ENCODE measurements at regions not wholly inside any gene's neighbourhood (a gene's known extent, or its start where the extent isn't known, plus 50 kb on each side); places are given as distances from the start of the nearest gene placed in this dataset.

GRCh38 chr1:78292361-78292760, 198.4 kb upstream of the PTGFR start:
- H3K4me1 ChIP-seq (ENCODE audit: insufficient read depth, low read length) = no peaks in the 10 kb centered on the region
- DNase-seq = no peak
- no peaks in the 10 kb centered on the region for H3K36me3 ChIP-seq (ENCODE audit: low read depth, low read length)
- no peaks in the 10 kb centered on the region for H3K9me3 ChIP-seq (ENCODE audit: low read length)
- no peak for ATAC-seq
- H3K27ac ChIP-seq (ENCODE audit: low read length) = no peak overlapping the region
- H2AFZ ChIP-seq (ENCODE audit: low read length) = no peak overlapping the region
- no peaks in the 10 kb centered on the region for H3F3A ChIP-seq (ENCODE audit: low read length, unreplicated experiment)
- no peak for TF ChIP-seq EZH2 (IDR thresholded peaks at IDR 0.05; ENCODE audit: low read length, unreplicated experiment)
- TF ChIP-seq CTCF (conservative IDR thresholded peaks at IDR 0.05; ENCODE audit: low read depth, low read length) = no peak
- TF ChIP-seq EZH2phosphoT487 (IDR thresholded peaks at IDR 0.05; ENCODE audit: borderline replicate concordance, low read length) = no peak
- no peaks in the 10 kb centered on the region for H3K79me2 ChIP-seq (ENCODE audit: low read length)
- ChIA-PET CTCF (no interaction called here), POLR2A (ENCODE audit: unreplicated experiment) (no interaction called here)
- intact Hi-C loops (cut with micrococcal nuclease) = no loop called here
- BruUV-seq (replicated peaks) = no TSS peak
- no peaks in the 10 kb centered on the region for H3K27me3 ChIP-seq (ENCODE audit: low read length)
- no peak overlapping the region for H3K4me2 ChIP-seq (ENCODE audit: low read length)
- H4K20me1 ChIP-seq (ENCODE audit: low read length) = no peaks in the 10 kb centered on the region
- no peak overlapping the region for H3K9ac ChIP-seq (ENCODE audit: low read length)
- no peak overlapping the region for H3K4me3 ChIP-seq (ENCODE audit: low read length)
- H3K9me2 ChIP-seq (replicated peaks; ENCODE audit: low read length) = 0 out of 2 replicates have a peak, but pooled peaks cover 3% of the 10 kb centered on the region

- ChIA-PET POLR2A (ENCODE audit: unreplicated experiment) (no interaction called here), CTCF (interaction anchor here (0.5 kb wide), 1 partner anchor 33 kb away, joined by 4 read pairs; no protein-coding TSS in a partner anchor)
- Histone ChIP-seq H3K9me2 (replicated peaks; ENCODE audit: low read length) (0 out of 2 replicates have a peak, but pooled peaks cover 3% of the 10 kb centered on the region), H2AFZ (ENCODE audit: low read length) (no peak overlapping the region), H3K27me3 (ENCODE audit: low read length) (no peaks in the 10 kb centered on the region), H3K36me3 (ENCODE audit: low read depth, low read length) (peaks cover 6% of the 10 kb centered on the region; the same call in 1 of the 2 replicates), H3F3A (ENCODE audit: low read length, unreplicated experiment) (no peaks in the 10 kb centered on the region), H3K4me1 (ENCODE audit: insufficient read depth, low read length) (peaks cover 2% of the 10 kb centered on the region; the same call in 1 of the 2 replicates), H3K4me2 (ENCODE audit: low read length) (no peak overlapping the region), H3K79me2 (ENCODE audit: low read length) (no peaks in the 10 kb centered on the region), H3K9me3 (ENCODE audit: low read length) (no peaks in the 10 kb centered on the region), H4K20me1 (ENCODE audit: low read length) (no peaks in the 10 kb centered on the region), H3K27ac (ENCODE audit: low read length) (no peak overlapping the region), H3K9ac (ENCODE audit: low read length) (no peak overlapping the region), H3K4me3 (ENCODE audit: low read length) (no peak overlapping the region)
- no peak for DNase-seq
- TF ChIP-seq EZH2phosphoT487 (IDR thresholded peaks at IDR 0.05; ENCODE audit: borderline replicate concordance, low read length) (no peak), EZH2 (IDR thresholded peaks at IDR 0.05; ENCODE audit: low read length, unreplicated experiment) (no peak), CTCF (conservative IDR thresholded peaks at IDR 0.05; ENCODE audit: low read depth, low read length) (no peak)
- ATAC-seq = no peak
- intact Hi-C loops (cut with micrococcal nuclease) = no loop called here
- no TSS peak for BruUV-seq (replicated peaks)
These were observed 192.9 kb upstream of the PTGFR start for GRCh38 chr1:78297836-78298235.

- H3K4me3 ChIP-seq (ENCODE audit: low read length) = no peak overlapping the region
- 0 out of 2 replicates have a peak, but pooled peaks cover 3% of the 10 kb centered on the region for H3K9me2 ChIP-seq (replicated peaks; ENCODE audit: low read length)
- H3K4me2 ChIP-seq (ENCODE audit: low read length) = no peak overlapping the region
- H2AFZ ChIP-seq (ENCODE audit: low read length) = no peak overlapping the region
- no peak for ATAC-seq
- ChIA-PET CTCF (no interaction called here), POLR2A (ENCODE audit: unreplicated experiment) (no interaction called here)
- H3K9me3 ChIP-seq (ENCODE audit: low read length) = no peaks in the 10 kb centered on the region
- no peaks in the 10 kb centered on the region for H3K27me3 ChIP-seq (ENCODE audit: low read length)
- DNase-seq = no peak
- H4K20me1 ChIP-seq (ENCODE audit: low read length) = no peaks in the 10 kb centered on the region
- intact Hi-C loops (cut with micrococcal nuclease) = no loop called here
- H3K4me1 ChIP-seq (ENCODE audit: insufficient read depth, low read length) = peaks cover 7% of the 10 kb centered on the region
- no peak overlapping the region for H3K9ac ChIP-seq (ENCODE audit: low read length)
- H3F3A ChIP-seq (ENCODE audit: low read length, unreplicated experiment) = peaks cover 3% of the 10 kb centered on the region
- H3K27ac ChIP-seq (ENCODE audit: low read length) = no peak overlapping the region
- TF ChIP-seq CTCF (conservative IDR thresholded peaks at IDR 0.05; ENCODE audit: low read depth, low read length) (no peak), EZH2phosphoT487 (IDR thresholded peaks at IDR 0.05; ENCODE audit: borderline replicate concordance, low read length) (no peak), EZH2 (IDR thresholded peaks at IDR 0.05; ENCODE audit: low read length, unreplicated experiment) (no peak)
- H3K79me2 ChIP-seq (ENCODE audit: low read length) = no peaks in the 10 kb centered on the region
- peaks cover 6% of the 10 kb centered on the region; the same call in 1 of the 2 replicates for H3K36me3 ChIP-seq (ENCODE audit: low read depth, low read length)
- no TSS peak for BruUV-seq (replicated peaks)
These were observed 192.4 kb upstream of the PTGFR start for GRCh38 chr1:78298349-78298748.

Data from PC-3 (cell line).